ENCODE measurements at regions not wholly inside any gene's neighbourhood (a gene's known extent, or its start where the extent isn't known, plus 50 kb on each side); places are given as distances from the start of the nearest gene placed in this dataset.

- intact Hi-C loops (cut with micrococcal nuclease; ENCODE audit: unreplicated experiment) (loop anchor here (2.0 kb wide), 1 partner anchor 201 kb away; no protein-coding TSS in a partner anchor), in situ Hi-C loops (cut with HindIII; ENCODE audit: extremely low pct_ligation_motif_present, low pct_unique_long_range_greater_than_20kb) (loop anchor here (5.0 to 10.0 kb wide), 2 partner anchors 74 to 201 kb away; no protein-coding TSS in a partner anchor)
- peaks cover 2 to 23% of the 10 kb centered on the region in 2 experiments; a peak in 4 of 5 replicates for H3K27me3 ChIP-seq (ENCODE audit: control insufficient read depth in 1 of 2, insufficient read depth in 2 of 2, low read length in 2 of 2)
- no peaks in the 10 kb centered on the region for H3K4me1 ChIP-seq (ENCODE audit: insufficient read depth, low read length)
- WGBS (ENCODE audit: low lambda C conversion rate) = 17% methylated on average over 9 of the region's 13 CpGs
- no peaks in the 10 kb centered on the region for H3K36me3 ChIP-seq (replicated peaks in 1 of 2; ENCODE audit: control insufficient read depth in 1 of 2, insufficient read depth in 2 of 2, low read length in 2 of 2)
- FAIRE-seq (no peak), DNase-seq (ENCODE audit: low spot score) (no peak), ATAC-seq (no peak)
- H3K4me3 ChIP-seq (replicated peaks in 1 of 3; ENCODE audit: insufficient read depth in 1 of 3, low read depth in 2 of 3, low read length in 3 of 3) = no peak overlapping the region
- BruUV-seq (replicated peaks) = no TSS peak
- TF ChIP-seq TGIF2 (CRISPR knock-in tag; IDR thresholded peaks at IDR 0.05) (no peak), ETV5 (CRISPR knock-in tag; IDR thresholded peaks at IDR 0.05; ENCODE audit: borderline replicate concordance) (no peak), HNRNPLL (IDR thresholded peaks at IDR 0.05; ENCODE audit: low read depth, low read length, poor library complexity, severe bottlenecking) (no peak), SRSF1 (optimal IDR thresholded peaks at IDR 0.05; ENCODE audit: low read depth, low read length) (no peak), FOXO4 (CRISPR knock-in tag; conservative IDR thresholded peaks at IDR 0.05) (no peak), MTA3 (CRISPR knock-in tag; IDR thresholded peaks at IDR 0.05) (no peak), RARA (CRISPR knock-in tag; IDR thresholded peaks at IDR 0.05) (no peak), PRPF4 (IDR thresholded peaks at IDR 0.05; ENCODE audit: low read depth, low read length, poor library complexity, severe bottlenecking) (no peak), KLF16 (CRISPR knock-in tag; IDR thresholded peaks at IDR 0.05) (no peak), CHCHD3 (CRISPR knock-in tag; IDR thresholded peaks at IDR 0.05) (no peak), ZNF24 (IDR thresholded peaks at IDR 0.05) (no peak), THYN1 (CRISPR knock-in tag; IDR thresholded peaks at IDR 0.05; ENCODE audit: borderline replicate concordance, low read depth) (no peak)
- ChIA-PET POLR2A (no interaction called here), CTCF (ENCODE audit: low intra/inter-chr PET ratio, low total read pairs) (interaction anchor here (1.1 to 2.0 kb wide), 4 partner anchors 20 to 201 kb away, joined by 5 to 25 read pairs (median 8); no protein-coding TSS in a partner anchor)
- H4K20me1 ChIP-seq (ENCODE audit: insufficient read depth, low read length) = no peaks in the 10 kb centered on the region
- H3K9ac ChIP-seq (ENCODE audit: insufficient read depth, low read depth, low read length) = no peak overlapping the region
- no peak overlapping the region for H3K4me2 ChIP-seq (ENCODE audit: low read depth, low read length)
- H3K9me3 ChIP-seq (ENCODE audit: low read length) = peaks cover under 1% of the 10 kb centered on the region; the same call in 1 of the 2 replicates
- no peak overlapping the region for H3K27ac ChIP-seq (ENCODE audit: extremely low read length, insufficient read depth, low read length)
- no peak overlapping the region for H2AFZ ChIP-seq (ENCODE audit: low read length)
- no peaks in the 10 kb centered on the region for H3K79me2 ChIP-seq (ENCODE audit: insufficient read depth, low read length)
Measured at GRCh38 chr10:69715899-69716606, 85.7 kb upstream of the COL13A1 start.
